HepG2 (cell line): ENCODE measurements at regions not wholly inside any gene's neighbourhood (a gene's known extent, or its start where the extent isn't known, plus 50 kb on each side); places are given as distances from the start of the nearest gene placed in this dataset.

Experiments
- small RNA-seq, 3 experiments: library from RNA; depleted of rRNA; stranded (forward); fragments of <200 nt; gene quantifications; one replicate each; pipeline ENCODE3, GENCODE V24; 2012; ENCODE audit warnings: low read depth in 2 of 3, low replicate concordance in 1 of 3; ENCODE audit not compliant: insufficient read length in 3 of 3, insufficient read depth in 2 of 3

Small RNA genes in the stretch of these regions (small RNA-seq; reads per million reads assigned to genes)
- gene AL391987.6: 0 reads per million in 3 experiments
